ENCODE measurements at regions not wholly inside any gene's neighbourhood (a gene's known extent, or its start where the extent isn't known, plus 50 kb on each side); places are given as distances from the start of the nearest gene placed in this dataset.

DNA sequence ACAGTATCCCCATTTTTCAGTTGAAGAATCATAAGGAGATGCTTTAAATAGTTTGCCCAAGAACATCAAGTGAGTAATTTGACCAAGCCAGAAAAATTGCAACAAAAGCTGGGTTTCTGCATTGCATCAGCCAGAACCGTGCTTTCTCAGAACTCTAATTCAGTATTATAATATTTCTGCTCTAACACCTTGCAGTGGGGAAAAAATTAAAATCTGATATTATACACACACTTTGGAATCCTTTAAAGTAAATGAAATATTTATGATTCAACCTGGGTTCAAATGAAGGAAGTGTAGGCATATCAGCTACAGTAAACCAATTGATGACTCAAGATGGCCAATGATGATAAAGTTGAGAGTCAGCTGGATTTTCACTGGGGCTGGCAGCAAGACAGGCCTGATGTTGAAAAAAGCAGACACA, 387.6 kb upstream of the ZFP42 start:
- Histone ChIP-seq H2AFZ (no peak overlapping the region), H3K4me2 (no peak overlapping the region), H3K9me2 (replicated peaks; ENCODE audit: insufficient read depth) (no peaks in the 10 kb centered on the region), H3K4me3 (no peak overlapping the region), H3K27ac (no peak overlapping the region), H3K27me3 (no peaks in the 10 kb centered on the region), H3K79me2 (no peaks in the 10 kb centered on the region), H3K36me3 (replicated peaks; ENCODE audit: insufficient read depth, low read depth) (no peaks in the 10 kb centered on the region), H4K20me1 (ENCODE audit: insufficient read depth, poor library complexity, severe bottlenecking) (no peaks in the 10 kb centered on the region), H3K9me3 (ENCODE audit: low read depth) (no peaks in the 10 kb centered on the region), H3K4me1 (ENCODE audit: insufficient read depth) (no peaks in the 10 kb centered on the region)
- 86% methylated on average over 1 of the region's 1 CpG for WGBS (ENCODE audit: low lambda C conversion rate, missing lambda C conversion rate)
- TF ChIP-seq EZH2 (IDR thresholded peaks at IDR 0.05; ENCODE audit: borderline replicate concordance), result no peak
- no peak for TF ChIP-seq EZH2phosphoT487 (IDR thresholded peaks at IDR 0.05; ENCODE audit: low read depth, severe bottlenecking, unreplicated experiment)
- TF ChIP-seq, protein P1, sequence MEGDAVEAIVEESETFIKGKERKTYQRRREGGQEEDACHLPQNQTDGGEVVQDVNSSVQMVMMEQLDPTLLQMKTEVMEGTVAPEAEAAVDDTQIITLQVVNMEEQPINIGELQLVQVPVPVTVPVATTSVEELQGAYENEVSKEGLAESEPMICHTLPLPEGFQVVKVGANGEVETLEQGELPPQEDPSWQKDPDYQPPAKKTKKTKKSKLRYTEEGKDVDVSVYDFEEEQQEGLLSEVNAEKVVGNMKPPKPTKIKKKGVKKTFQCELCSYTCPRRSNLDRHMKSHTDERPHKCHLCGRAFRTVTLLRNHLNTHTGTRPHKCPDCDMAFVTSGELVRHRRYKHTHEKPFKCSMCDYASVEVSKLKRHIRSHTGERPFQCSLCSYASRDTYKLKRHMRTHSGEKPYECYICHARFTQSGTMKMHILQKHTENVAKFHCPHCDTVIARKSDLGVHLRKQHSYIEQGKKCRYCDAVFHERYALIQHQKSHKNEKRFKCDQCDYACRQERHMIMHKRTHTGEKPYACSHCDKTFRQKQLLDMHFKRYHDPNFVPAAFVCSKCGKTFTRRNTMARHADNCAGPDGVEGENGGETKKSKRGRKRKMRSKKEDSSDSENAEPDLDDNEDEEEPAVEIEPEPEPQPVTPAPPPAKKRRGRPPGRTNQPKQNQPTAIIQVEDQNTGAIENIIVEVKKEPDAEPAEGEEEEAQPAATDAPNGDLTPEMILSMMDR (IDR thresholded peaks at IDR 0.05; ENCODE audit: poor library complexity), result no peak
- no peak for DNase-seq (ENCODE audit: low spot score)

DNA sequence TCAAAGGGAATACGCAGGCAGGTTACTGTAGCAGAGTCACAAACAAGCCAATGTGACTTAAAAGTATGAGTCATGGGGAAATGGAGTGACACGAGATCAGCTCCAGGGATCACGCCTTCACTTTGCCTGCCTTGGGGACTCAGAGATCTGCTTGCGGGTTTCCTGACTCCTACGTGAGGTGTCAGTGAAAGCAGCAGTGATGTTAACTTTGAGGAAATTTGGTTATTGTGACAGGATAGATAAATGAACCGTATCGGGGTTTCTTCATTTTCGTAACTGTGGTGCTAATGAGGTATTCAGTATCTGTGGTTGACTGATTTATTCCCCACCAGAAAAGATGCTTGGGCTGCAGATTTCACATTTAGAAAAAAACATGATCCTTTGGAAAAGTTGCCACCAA, 383.3 kb upstream of the ZFP42 start:
- Histone ChIP-seq H3K36me3 (replicated peaks; ENCODE audit: insufficient read depth, low read depth) (no peaks in the 10 kb centered on the region), H3K4me1 (ENCODE audit: insufficient read depth) (no peaks in the 10 kb centered on the region), H2AFZ (no peak overlapping the region), H3K27ac (no peak overlapping the region), H3K4me3 (no peak overlapping the region), H3K27me3 (no peaks in the 10 kb centered on the region), H3K4me2 (no peak overlapping the region), H4K20me1 (ENCODE audit: insufficient read depth, poor library complexity, severe bottlenecking) (no peaks in the 10 kb centered on the region), H3K9me3 (ENCODE audit: low read depth) (no peaks in the 10 kb centered on the region), H3K79me2 (no peaks in the 10 kb centered on the region), H3K9me2 (replicated peaks; ENCODE audit: insufficient read depth) (no peaks in the 10 kb centered on the region)
- WGBS (ENCODE audit: low lambda C conversion rate, missing lambda C conversion rate), result 80% methylated on average over 8 of the region's 8 CpGs
- DNase-seq (ENCODE audit: low spot score), result no peak
- no peak for TF ChIP-seq EZH2phosphoT487 (IDR thresholded peaks at IDR 0.05; ENCODE audit: low read depth, severe bottlenecking, unreplicated experiment)
- no peak for TF ChIP-seq EZH2 (IDR thresholded peaks at IDR 0.05; ENCODE audit: borderline replicate concordance)
- TF ChIP-seq, protein P1 (IDR thresholded peaks at IDR 0.05; ENCODE audit: poor library complexity), result no peak

DNA sequence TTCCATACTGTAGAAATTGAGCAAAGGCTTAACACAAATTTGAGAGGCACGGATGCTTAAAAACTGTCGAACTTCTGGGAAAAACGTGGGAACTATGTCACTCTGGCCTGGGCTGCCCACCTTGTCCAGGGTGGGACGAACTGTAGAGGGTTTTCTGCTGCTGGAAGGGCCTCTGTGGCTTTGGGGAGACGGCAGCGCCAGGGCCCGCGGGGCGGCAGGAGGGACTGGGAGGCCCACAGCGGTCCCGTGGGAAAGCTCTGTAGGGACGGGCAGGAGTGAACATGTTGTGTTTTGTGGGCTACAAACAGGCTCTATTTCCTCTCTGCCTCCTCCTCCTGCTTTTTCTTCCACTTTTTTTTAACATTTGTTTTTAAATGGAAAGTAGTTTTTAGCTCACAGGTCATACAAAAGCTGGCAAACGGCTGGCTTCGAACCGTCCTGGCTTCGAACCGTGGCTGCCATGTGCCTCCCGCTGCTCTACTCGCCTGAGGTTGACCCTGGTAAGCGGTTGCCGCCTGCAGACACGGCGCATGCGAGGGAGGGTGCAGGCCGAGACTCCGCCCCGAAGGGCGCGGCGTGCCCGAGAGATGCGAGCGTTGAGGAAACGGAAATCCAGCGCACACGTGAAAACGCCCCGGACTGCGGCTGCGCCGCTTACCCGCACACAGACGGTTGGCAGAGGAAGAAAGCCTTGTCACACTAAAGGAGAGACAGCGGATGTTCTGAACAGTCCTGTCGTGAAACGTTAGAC, 382.3 kb upstream of the ZFP42 start:
- Histone ChIP-seq H3K4me3 (no peak overlapping the region), H2AFZ (no peak overlapping the region), H3K4me1 (ENCODE audit: insufficient read depth) (no peaks in the 10 kb centered on the region), H3K4me2 (no peak overlapping the region), H4K20me1 (ENCODE audit: insufficient read depth, poor library complexity, severe bottlenecking) (no peaks in the 10 kb centered on the region), H3K27me3 (no peaks in the 10 kb centered on the region), H3K36me3 (replicated peaks; ENCODE audit: insufficient read depth, low read depth) (no peaks in the 10 kb centered on the region), H3K9me3 (ENCODE audit: low read depth) (no peaks in the 10 kb centered on the region), H3K27ac (no peak overlapping the region), H3K79me2 (no peaks in the 10 kb centered on the region), H3K9me2 (replicated peaks; ENCODE audit: insufficient read depth) (no peaks in the 10 kb centered on the region)
- WGBS (ENCODE audit: low lambda C conversion rate, missing lambda C conversion rate), result 97% methylated on average over 45 of the region's 46 CpGs
- no peak for DNase-seq (ENCODE audit: low spot score)
- TF ChIP-seq EZH2 (IDR thresholded peaks at IDR 0.05; ENCODE audit: borderline replicate concordance) (no peak), EZH2phosphoT487 (IDR thresholded peaks at IDR 0.05; ENCODE audit: low read depth, severe bottlenecking, unreplicated experiment) (no peak)
- TF ChIP-seq, protein P1 (IDR thresholded peaks at IDR 0.05; ENCODE audit: poor library complexity), result no peak

Measured in hepatocyte (in vitro differentiated cells).